Panc1 (cell line): ENCODE measurements at regions not wholly inside any gene's neighbourhood (a gene's known extent, or its start where the extent isn't known, plus 50 kb on each side); places are given as distances from the start of the nearest gene placed in this dataset.

Source experiments
- ATAC-seq: fragments of 200-7000 bp; cut with Tn5 transposase; 2 replicates; pipeline ENCODE4 v1.9.1; 2020; ENCODE audit warnings: mild to moderate bottlenecking, moderate library complexity
- BruUV-seq: library from RNA; stranded (reverse); fragments of 400-500 nt; replicated peaks from 2 replicates; lab custom pipeline; 2021; lab: Mats Ljungman, UMichigan
- CTCF ChIA-PET: fragments of 300-600 bp; sonication (Branson Sonifier 250); formaldehyde crosslinking; loops from one replicate; lab custom pipeline; 2022; ENCODE audit warnings: antibody characterized with exemption; lab: Charles Lee
- POLR2A ChIA-PET: fragments of 300-600 bp; sonication (Branson Sonifier 250); formaldehyde crosslinking; loops from one replicate; lab custom pipeline; 2022; ENCODE audit warnings: antibody characterized with exemption; lab: Charles Lee
- DNase-seq: peaks from one replicate; pipeline ENCODE4 v3.0.0-alpha.2; 2010; ENCODE audit warnings: low read depth, low spot score
- H3K27ac ChIP-seq: 2 replicates; pipeline ENCODE4 v1.5.1; 2011; ENCODE audit warnings: mild to moderate bottlenecking, low read length, inconsistent platforms
- H3K27me3 ChIP-seq: fragments of 200-500 bp; sonication (Bioruptor generic); 2 replicates; pipeline ENCODE4 v1.6.0; 2014; ENCODE audit warnings: low read length, inconsistent platforms; ENCODE audit not compliant: control insufficient read depth, insufficient read depth
- H3K36me3 ChIP-seq: fragments of 200-500 bp; sonication (Bioruptor generic); 2 replicates; pipeline ENCODE4 v1.5.1; 2014; ENCODE audit warnings: inconsistent platforms, mild to moderate bottlenecking, low read length, moderate library complexity; ENCODE audit not compliant: control insufficient read depth, insufficient read depth
- H3K4me1 ChIP-seq: 2 replicates; pipeline ENCODE4 v1.5.1; 2011; ENCODE audit warnings: inconsistent platforms, mild to moderate bottlenecking, low read length, moderate library complexity; ENCODE audit not compliant: control insufficient read depth, insufficient read depth
- H3K4me3 ChIP-seq, 2 experiments: 2 replicates each; pipeline ENCODE4 v1.5.1; 2011 to 2012; ENCODE audit warnings: low read depth in 2 of 2, low read length in 2 of 2, mild to moderate bottlenecking in 2 of 2, inconsistent platforms in 1 of 2, moderate library complexity in 1 of 2
- H3K9me3 ChIP-seq: fragments of 200-500 bp; sonication (Bioruptor generic); 2 replicates; pipeline ENCODE4 v1.5.1; 2014; ENCODE audit warnings: low read depth, mild to moderate bottlenecking, inconsistent platforms, low read length, moderate library complexity; ENCODE audit not compliant: control insufficient read depth, insufficient read depth
- CTCF ChIP-seq: fragments of 450-650 bp; IDR thresholded peaks from 2 replicates; pipeline ENCODE4 v1.5.1; 2017; ENCODE audit warnings: mild to moderate bottlenecking
- POLR2AphosphoS5 ChIP-seq: IDR thresholded peaks from 2 replicates; pipeline ENCODE4 v1.6.1; 2012; ENCODE audit warnings: mild to moderate bottlenecking, low read depth, low read length, moderate library complexity
- REST ChIP-seq, 2 experiments: IDR thresholded peaks; 2 replicates each; pipeline ENCODE4 v1.6.1; 2011 to 2012; ENCODE audit warnings: low read depth in 2 of 2, control low read depth in 1 of 2, low read length in 1 of 2, mild to moderate bottlenecking in 1 of 2, moderate library complexity in 1 of 2; ENCODE audit not compliant: insufficient read depth in 1 of 2
- SIN3A ChIP-seq: IDR thresholded peaks from 2 replicates; pipeline ENCODE4 v1.6.1; 2012; ENCODE audit warnings: low read depth, mild to moderate bottlenecking, low read length, moderate library complexity, borderline replicate concordance; ENCODE audit not compliant: insufficient read depth
- TCF7L2 ChIP-seq: IDR thresholded peaks from 2 replicates; pipeline ENCODE4 v1.6.1; 2011; ENCODE audit warnings: mild to moderate bottlenecking, low read depth, low read length, inconsistent platforms
- in situ Hi-C: cut with HindIII; loops from 2 replicates; pipeline ENCODE4 v1.10.0; 2016; ENCODE audit warnings: low sequenced_read_pairs, low pct_unique_long_range_greater_than_20kb
- intact Hi-C: fragments of 100-400 bp; cut with micrococcal nuclease; formaldehyde crosslinking; loops from one replicate; pipeline ENCODE4 v1.10.0; 2022; ENCODE audit not compliant: unreplicated experiment

GRCh38 chr3:23698652-23699313 lies 107.0 kb upstream of the UBE2E1 start:
- intact Hi-C loops, result no loop called here
- CTCF ChIA-PET, result no interaction called here

GRCh38 chr3:23700616-23701015 lies 105.1 kb upstream of the UBE2E1 start:
- CTCF ChIA-PET, result no interaction called here
- BruUV-seq, result no TSS peak
- in situ Hi-C loops, result no loop called here

More at GRCh38 chr3:23698652-23699313, 107.0 kb upstream of the UBE2E1 start:
- in situ Hi-C loops, result no loop called here
- H3K27ac ChIP-seq, result no peak overlapping the region; the same call in 1 of the 2 replicates
- H3K4me1 ChIP-seq, result peaks cover 8% of the 10 kb centered on the region
- POLR2A ChIA-PET, result no interaction called here
- no peak for TF ChIP-seq POLR2AphosphoS5
- peak; percentile 21; the same call in 1 of the 2 replicates for TF ChIP-seq CTCF
- no peak for ATAC-seq
- no peak overlapping the region for H3K4me3 ChIP-seq
- DNase-seq, result no peak
- H3K9me3 ChIP-seq, result no peaks in the 10 kb centered on the region
- BruUV-seq, result no TSS peak
- H3K27me3 ChIP-seq, result no peaks in the 10 kb centered on the region
- no peaks in the 10 kb centered on the region for H3K36me3 ChIP-seq

More at GRCh38 chr3:23700616-23701015, 105.1 kb upstream of the UBE2E1 start:
- no peaks in the 10 kb centered on the region for H3K36me3 ChIP-seq
- no peak overlapping the region for H3K4me3 ChIP-seq
- POLR2A ChIA-PET, result no interaction called here
- TF ChIP-seq SIN3A (no peak), REST (IDR thresholded peaks at IDR 0.05; ENCODE audit: insufficient read depth in 1 of 2, low read depth in 2 of 2, low read length in 1 of 2) (no peak), TCF7L2 (no peak), CTCF (no peak), POLR2AphosphoS5 (no peak)
- H3K4me1 ChIP-seq, result peaks cover 8% of the 10 kb centered on the region
- no peaks in the 10 kb centered on the region for H3K27me3 ChIP-seq
- ATAC-seq (no peak), DNase-seq (no peak)
- H3K9me3 ChIP-seq, result no peaks in the 10 kb centered on the region
- intact Hi-C loops, result no loop called here
- H3K27ac ChIP-seq, result no peak overlapping the region; the same call in 1 of the 2 replicates
